HG03565 (cell line): ENCODE measurements at regions not wholly inside any gene's neighbourhood (a gene's known extent, or its start where the extent isn't known, plus 50 kb on each side); places are given as distances from the start of the nearest gene placed in this dataset.

Experiments
- ATAC-seq: cut with Tn5 transposase; IDR thresholded peaks from one replicate; pipeline ENCODE4 v1.9.1; 2021; ENCODE audit warnings: mild to moderate bottlenecking, moderate library complexity; ENCODE audit not compliant: unreplicated experiment

- ATAC-seq = no peak
Observed at GRCh38 chr4:107117726-107118125, 81.6 kb upstream of the DKK2 start.

- no peak for ATAC-seq
Observed at GRCh38 chr4:107115185-107115847, 79.2 kb upstream of the DKK2 start.

- ATAC-seq = no peak
Observed at GRCh38 chr4:107114059-107114458, 77.9 kb upstream of the DKK2 start.

- ATAC-seq = no peak
Observed at GRCh38 chr4:107098401-107098800, 62.3 kb upstream of the DKK2 start.

- ATAC-seq = no peak
Observed at GRCh38 chr4:107094976-107095375, 58.9 kb upstream of the DKK2 start.

- ATAC-seq = peak; percentile 76
Observed at GRCh38 chr4:107094332-107094731, 58.2 kb upstream of the DKK2 start.
